HG02870 (cell line): ENCODE measurements at regions not wholly inside any gene's neighbourhood (a gene's known extent, or its start where the extent isn't known, plus 50 kb on each side); places are given as distances from the start of the nearest gene placed in this dataset.
"Not testable (repeated sequence)": the region's sequence is repeated elsewhere in the genome, so short reads cannot be mapped to it uniquely, and the experiment has no call there.

ENCODE experiments used
- ATAC-seq: cut with Tn5 transposase; IDR thresholded peaks from one replicate; pipeline ENCODE4 v1.9.1; 2021; ENCODE audit warnings: mild to moderate bottlenecking, moderate library complexity; ENCODE audit not compliant: unreplicated experiment

DNA sequence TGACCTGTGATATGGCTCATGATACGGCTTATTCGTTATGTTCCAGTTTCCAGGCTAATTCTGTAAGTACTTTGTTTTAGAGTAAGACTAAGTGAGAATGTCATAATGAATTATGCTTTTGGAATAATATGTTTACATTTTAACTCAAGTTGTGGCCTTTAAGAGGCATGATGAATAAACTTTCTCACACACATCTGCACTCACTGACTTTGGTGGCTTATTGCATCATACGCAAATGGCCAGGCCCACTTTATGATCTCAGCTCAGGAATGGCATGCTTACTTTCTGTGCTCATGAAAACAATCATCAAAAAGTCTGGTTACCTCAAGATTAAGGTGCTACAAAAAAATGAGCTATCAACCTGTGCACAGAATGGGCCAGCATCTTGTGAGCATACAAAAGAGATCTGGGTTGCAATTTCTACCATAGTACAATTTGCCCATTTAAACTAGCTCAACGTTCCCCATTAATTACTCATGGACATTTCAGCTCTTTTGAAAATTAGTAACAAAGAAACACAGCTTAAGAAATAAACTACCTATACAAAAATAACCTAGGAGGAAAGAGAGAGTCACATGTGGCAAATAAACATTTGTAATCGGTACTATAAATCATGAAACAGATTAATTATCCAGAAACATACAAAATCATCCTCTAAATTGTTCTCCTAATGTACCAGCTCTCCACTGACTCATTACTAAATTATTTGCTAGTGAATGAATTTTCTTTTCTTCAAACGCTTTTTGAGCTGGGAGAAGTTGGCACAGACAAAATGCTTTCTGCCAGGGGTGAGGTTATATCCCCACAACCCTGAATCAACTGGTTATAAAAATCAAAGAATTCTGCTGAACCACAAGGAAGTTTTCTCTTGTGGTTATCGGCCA is 439.0 kb upstream of the ADAMTS9 start:
- ATAC-seq: no peak

DNA sequence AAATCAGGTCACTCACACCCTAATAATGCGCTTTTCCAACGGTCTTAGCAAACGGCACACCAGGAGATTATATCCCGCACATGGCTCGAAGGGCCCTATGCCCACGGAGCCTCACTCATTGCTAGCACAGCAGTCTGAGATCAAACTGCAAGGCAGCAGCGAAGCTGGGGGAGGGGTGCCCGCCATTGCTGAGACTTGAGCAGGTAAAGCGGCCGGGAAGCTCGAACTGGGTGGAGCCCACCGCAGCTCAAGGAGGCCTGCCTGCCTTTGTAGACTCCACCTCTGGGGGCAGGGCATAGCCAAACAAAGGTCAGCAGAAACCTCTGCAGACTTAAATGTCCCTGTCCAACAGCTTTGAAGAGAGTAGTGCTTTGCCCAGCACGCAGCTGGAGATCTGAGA is 432.4 kb upstream of the ADAMTS9 start:
- ATAC-seq: not testable (repeated sequence)

- ATAC-seq: no peak
Measured at GRCh38 chr3:65118912-65119499, 431.2 kb upstream of the ADAMTS9 start.

DNA sequence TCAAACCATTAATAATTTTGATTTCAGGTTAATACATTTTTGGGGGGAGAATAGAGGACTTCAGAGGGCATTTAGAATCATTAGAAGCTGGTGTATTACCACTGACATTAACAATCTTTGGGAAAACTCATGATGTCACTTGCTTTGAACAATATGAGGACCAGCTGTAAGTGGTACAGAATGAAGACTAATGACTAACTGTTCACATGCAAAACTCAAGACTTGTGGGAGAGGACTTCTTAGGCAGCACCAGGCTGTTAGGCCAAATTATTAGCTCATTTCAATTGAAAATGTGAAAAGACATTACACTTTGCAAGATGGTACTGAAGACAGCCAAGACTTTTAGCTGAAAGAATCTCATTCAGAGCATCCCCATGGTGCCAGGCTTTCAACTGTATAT is 426.2 kb upstream of the ADAMTS9 start:
- ATAC-seq: no peak

DNA sequence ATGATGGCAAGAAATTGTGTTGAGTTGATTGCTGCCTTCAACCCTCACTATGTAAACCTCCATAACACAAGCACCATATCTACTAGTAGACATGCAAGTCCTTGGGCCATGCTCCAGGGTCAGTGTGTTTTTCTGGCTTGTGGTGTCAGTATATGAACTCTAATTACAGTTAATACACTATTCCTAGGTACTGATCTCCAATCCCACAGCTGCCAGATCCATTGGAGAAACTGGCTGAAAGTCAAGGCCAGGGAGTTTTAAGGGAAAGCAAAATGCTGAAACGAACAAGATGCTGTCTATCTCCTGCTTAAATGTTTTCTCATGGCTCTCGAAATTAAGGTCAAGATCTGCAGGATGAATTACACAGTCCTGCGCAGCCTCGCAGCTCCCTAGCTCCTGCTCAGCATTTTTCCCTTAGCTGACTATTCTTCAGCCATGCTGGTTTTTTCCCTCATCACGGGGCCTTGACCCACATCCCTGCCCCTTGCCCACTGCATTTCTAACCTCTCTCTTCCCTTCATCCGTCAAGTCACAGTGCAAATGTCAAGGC is 425.0 kb upstream of the ADAMTS9 start:
- ATAC-seq: no peak

DNA sequence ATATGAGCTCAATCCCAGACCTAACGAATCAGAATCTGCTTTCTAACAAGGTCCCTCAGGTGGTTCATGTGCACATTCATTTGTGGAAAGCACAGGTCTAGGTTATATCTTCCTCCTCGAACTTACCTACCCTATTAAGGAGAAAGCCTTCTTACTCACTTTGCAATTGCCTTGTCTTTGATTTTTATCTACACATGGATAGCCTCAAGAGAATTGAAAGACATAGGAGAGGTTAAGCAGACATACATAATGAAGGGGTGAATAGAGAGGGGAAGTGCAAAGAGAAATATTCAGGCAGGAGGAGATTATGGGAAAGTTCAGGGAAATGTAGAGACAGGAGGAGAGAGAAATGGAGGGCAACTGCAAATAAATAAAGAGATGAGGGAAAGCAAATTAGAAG is 422.9 kb upstream of the ADAMTS9 start:
- no peak for ATAC-seq

- no peak for ATAC-seq
Measured at GRCh38 chr3:65109966-65110500, 422.2 kb upstream of the ADAMTS9 start.

GRCh38 chr3:65107174-65107573 is 419.4 kb upstream of the ADAMTS9 start:
- no peak for ATAC-seq

GRCh38 chr3:65101450-65101849 is 413.6 kb upstream of the ADAMTS9 start:
- no peak for ATAC-seq

GRCh38 chr3:65098400-65098799 is 410.6 kb upstream of the ADAMTS9 start:
- ATAC-seq: no peak

- no peak for ATAC-seq
Measured at GRCh38 chr3:65096110-65096745, 408.4 kb upstream of the ADAMTS9 start.

GRCh38 chr3:65094723-65095122 is 406.9 kb upstream of the ADAMTS9 start:
- ATAC-seq: no peak

DNA sequence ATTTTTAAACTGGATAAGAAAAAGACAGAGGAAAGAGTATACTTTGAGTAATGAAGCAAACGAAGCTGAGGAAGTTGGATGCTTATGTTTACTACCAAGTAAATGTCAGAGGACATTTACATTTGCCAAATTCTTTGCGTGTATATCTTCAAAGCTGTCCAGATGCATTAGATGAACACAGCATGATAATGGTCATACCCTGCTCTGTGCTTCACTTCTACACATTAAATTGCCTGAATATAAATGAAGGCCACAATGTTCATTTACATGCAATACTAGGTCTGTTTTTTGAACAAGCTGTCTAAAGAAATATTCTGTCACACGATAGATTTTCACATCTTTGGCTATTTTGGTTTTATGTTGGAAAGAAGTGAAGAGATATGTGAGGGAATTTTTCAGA is 405.8 kb upstream of the ADAMTS9 start:
- ATAC-seq: no peak

GRCh38 chr3:65091565-65091964 is 403.8 kb upstream of the ADAMTS9 start:
- no peak for ATAC-seq

DNA sequence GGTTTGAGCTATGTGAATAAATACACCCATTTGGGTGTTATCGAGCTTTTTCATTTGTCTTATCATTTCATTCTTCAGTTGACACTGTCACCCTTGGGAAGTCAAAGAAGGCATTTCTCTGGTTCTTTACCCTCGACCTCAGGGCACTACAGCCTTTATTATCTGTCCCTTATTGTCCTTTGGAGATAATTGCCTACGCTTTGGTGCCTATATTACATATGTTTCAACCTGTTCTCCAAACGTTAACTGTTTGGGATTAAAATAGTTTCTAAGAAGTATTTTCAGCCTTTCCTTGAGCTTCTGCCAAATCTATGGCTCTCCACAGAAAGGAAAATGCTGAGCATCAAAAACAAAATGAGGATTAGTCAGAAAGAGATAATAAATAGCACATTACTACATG is 395.4 kb upstream of the ADAMTS9 start:
- ATAC-seq: no peak

GRCh38 chr3:65081536-65081935 is 393.7 kb upstream of the ADAMTS9 start:
- ATAC-seq: no peak

- ATAC-seq: no peak
Measured at GRCh38 chr3:65080432-65080831, 392.6 kb upstream of the ADAMTS9 start.

DNA sequence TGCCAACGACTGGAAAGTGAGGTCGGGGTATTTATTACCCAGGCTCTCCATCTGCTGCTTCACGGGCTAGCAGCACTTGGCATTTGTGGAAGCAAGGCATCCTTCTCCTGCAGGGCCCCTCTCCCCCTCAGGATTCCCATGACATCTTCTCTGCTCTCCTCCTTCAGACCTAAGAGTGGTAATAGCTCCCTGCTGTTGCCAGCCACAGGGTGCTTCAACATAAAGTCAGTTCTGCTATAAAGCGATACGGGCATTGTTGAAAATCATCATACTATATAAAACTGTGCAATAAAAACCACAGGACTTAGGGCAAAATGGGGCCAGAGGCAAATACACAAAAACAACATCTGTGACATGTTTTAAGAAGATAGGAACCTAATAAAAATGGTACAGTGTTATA is 391.8 kb upstream of the ADAMTS9 start:
- ATAC-seq: no peak

DNA sequence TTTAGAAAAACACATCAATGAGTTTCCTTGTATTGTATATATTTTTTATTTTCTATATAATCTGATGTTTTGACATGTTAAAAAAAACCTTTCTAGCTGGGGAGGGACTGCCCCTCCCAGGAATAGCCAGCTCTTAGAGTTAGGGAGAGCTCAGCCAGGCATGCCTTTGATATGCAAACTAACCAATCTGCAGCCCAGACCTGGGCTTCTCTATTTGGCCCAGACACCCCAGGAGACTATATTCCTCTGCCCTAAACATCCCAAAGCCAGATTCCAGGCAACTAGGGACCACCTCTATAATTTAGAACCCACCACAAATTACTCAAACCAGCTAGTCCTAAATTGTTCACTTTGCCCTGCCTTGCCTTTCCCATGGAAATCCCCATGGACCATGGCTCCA is 390.9 kb upstream of the ADAMTS9 start:
- no peak for ATAC-seq

GRCh38 chr3:65077124-65077523 is 389.3 kb upstream of the ADAMTS9 start:
- ATAC-seq: no peak

DNA sequence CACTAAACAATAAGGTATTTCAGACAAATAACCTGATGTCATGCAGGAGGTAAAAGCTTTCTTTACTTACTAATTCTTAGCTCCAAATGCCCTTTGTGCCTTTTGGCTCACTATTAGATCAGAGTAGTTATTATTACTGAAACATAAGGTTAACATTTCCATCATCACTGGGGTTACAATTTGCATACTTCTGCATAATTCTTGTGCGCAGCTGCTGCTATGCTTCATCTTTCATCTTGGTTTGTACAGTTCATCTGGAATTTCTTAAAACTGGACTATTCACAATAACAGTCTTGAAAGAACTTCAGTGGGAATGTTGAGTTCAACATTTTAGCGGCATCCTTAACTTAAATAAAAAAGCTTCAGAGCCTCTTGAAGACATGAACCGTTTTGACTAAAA is 383.2 kb upstream of the ADAMTS9 start:
- ATAC-seq: no peak

DNA sequence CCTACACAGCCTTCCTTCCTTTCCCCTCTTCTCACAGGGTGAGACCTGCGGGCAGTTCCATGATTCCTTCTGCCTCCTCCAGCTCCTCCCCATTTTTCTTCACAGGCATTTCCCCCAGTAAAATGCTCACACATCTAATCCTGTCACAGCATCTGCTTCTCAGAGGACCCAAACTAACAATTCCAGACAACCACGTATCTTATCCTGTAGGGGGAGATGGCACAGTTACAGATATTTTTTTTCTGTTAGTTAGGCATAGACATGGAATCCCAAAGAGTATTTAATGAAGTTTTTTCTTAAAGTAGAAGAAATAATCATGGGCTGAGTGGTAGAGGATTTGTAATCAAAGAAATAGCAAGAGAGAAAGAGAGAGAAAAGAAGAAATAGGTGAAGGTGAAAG is 373.1 kb upstream of the ADAMTS9 start:
- no peak for ATAC-seq
